ENCODE measurements at regions not wholly inside any gene's neighbourhood (a gene's known extent, or its start where the extent isn't known, plus 50 kb on each side); places are given as distances from the start of the nearest gene placed in this dataset.

DNA sequence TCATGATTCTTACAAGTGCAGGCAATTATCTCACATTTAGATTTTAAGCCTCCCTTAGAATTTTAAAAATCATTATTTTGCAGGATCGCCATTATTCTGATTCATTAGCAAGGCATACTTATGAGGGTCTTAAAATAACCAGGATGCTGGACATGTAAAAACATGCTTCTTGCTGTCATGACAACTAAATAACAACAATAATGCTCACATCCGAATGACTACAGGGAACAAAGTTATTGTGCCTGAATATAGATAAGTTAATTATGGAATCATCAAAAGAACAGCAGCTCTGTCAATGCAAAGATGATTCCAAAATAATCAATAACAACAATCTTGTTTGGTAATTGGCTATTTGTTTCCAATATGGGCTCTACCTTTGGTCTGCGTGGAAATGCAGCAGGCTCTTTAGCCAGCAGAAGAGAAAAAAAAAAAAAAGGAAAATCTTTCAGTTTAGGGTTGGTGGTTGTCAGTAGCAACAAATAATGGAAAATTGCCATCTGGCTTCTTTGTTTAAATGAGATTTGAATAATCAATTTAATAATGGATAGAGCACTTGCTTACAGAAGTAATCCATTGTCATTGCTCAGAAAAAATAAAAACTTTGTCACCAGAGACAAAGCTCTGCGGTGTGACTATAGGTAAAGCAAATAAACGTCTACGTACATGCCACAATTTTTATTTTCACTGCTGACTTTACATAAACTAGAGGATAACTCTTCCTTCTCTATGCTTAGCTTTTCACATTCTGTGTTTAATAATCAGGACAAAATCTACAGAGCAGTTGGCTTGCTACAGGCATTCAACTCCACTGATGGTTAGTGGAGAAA, 468.9 kb upstream of the TSHZ3 start:
- Histone ChIP-seq H3K4me3 (ENCODE audit: low read length) (no peak overlapping the region), H3K36me3 (ENCODE audit: control insufficient read depth, insufficient read depth, low read length) (no peaks in the 10 kb centered on the region), H2BK5ac (ENCODE audit: low read length) (no peak overlapping the region), H2AK5ac (ENCODE audit: low read length) (no peak overlapping the region), H3K27me3 (ENCODE audit: insufficient read depth, low read length, poor library complexity) (no peaks in the 10 kb centered on the region), H2BK15ac (replicated peaks; ENCODE audit: low read depth) (no peak overlapping the region), H2BK120ac (ENCODE audit: low read depth, low read length) (no peak overlapping the region), H3K79me2 (ENCODE audit: control insufficient read depth, insufficient read depth, low read length) (no peaks in the 10 kb centered on the region), H4K8ac (ENCODE audit: low read depth, low read length) (no peak overlapping the region), H3K56ac (ENCODE audit: low read length) (no peak overlapping the region), H3K18ac (ENCODE audit: low read length) (no peak overlapping the region), H3K9ac (ENCODE audit: low read length) (no peak overlapping the region), H4K5ac (ENCODE audit: low read length) (no peak overlapping the region), H3K79me1 (ENCODE audit: low read length) (no peaks in the 10 kb centered on the region), H3K23ac (ENCODE audit: low read length) (no peak overlapping the region), H3K4me1 (ENCODE audit: control insufficient read depth, low read depth, low read length) (peaks cover 3% of the 10 kb centered on the region), H3K4me2 (ENCODE audit: low read length) (no peak overlapping the region), H3K4ac (ENCODE audit: low read depth, low read length) (no peak overlapping the region), H3K27ac (ENCODE audit: low read depth, low read length) (no peak overlapping the region)
- DNase-seq = no peak
- no CpG with 5 or more reads among the region's 6 CpGs for WGBS (ENCODE audit: extremely low coverage, insufficient coverage, low lambda C conversion rate)

DNA sequence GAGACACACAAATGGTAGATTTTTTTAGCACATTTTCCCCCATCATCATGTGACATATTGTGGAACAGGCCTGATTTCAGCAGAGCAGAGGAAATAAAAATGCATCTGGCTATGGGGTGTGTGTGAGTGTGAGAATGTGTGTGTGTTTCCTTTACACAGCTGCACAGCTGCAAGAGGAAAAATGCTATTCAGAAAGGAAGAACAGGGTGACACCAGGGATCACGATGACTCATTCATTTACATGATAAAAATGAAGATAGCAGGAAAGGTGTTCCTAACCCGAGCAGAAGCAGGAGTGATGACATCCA, 469.5 kb upstream of the TSHZ3 start:
- H2BK120ac ChIP-seq (ENCODE audit: low read depth, low read length) = no peak overlapping the region
- peak; percentile 50 for DNase-seq

DNA sequence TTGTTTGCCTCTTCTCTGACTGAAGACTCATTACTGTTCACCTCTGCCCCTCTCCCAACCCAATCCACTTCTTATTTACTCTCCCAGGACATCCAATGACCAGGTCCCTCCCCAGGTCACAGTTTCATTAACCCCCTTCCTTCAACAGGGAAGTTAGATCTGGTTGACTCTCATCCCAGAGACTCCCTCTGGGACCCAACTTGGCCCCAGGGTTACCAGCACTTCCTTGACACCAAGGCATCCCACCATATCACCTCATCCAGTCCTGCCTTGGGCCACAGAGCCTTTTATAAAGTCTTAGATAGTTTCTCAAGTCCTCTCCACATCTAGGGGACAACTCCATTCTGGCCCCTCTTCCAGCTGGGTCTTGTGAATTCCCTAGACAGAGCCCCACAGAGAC, 470.6 kb upstream of the TSHZ3 start:
- no peak overlapping the region for H3K4me2 ChIP-seq (ENCODE audit: low read length)
- no peaks in the 10 kb centered on the region for H3K79me1 ChIP-seq (ENCODE audit: low read length)
- no peak overlapping the region for H3K27ac ChIP-seq (ENCODE audit: low read depth, low read length)
- no peak overlapping the region for H4K8ac ChIP-seq (ENCODE audit: low read depth, low read length)
- no peak overlapping the region for H2BK5ac ChIP-seq (ENCODE audit: low read length)
- no peak overlapping the region for H3K56ac ChIP-seq (ENCODE audit: low read length)
- peaks cover 3% of the 10 kb centered on the region for H3K4me1 ChIP-seq (ENCODE audit: control insufficient read depth, low read depth, low read length)
- no peak overlapping the region for H4K5ac ChIP-seq (ENCODE audit: low read length)
- H3K23ac ChIP-seq (ENCODE audit: low read length) = no peak overlapping the region
- H3K79me2 ChIP-seq (ENCODE audit: control insufficient read depth, insufficient read depth, low read length) = no peaks in the 10 kb centered on the region
- DNase-seq = no peak
- no peak overlapping the region for H3K9ac ChIP-seq (ENCODE audit: low read length)
- H2AK5ac ChIP-seq (ENCODE audit: low read length) = no peak overlapping the region
- H3K4me3 ChIP-seq (ENCODE audit: low read length) = no peak overlapping the region
- no peaks in the 10 kb centered on the region for H3K27me3 ChIP-seq (ENCODE audit: insufficient read depth, low read length, poor library complexity)
- no peak overlapping the region for H3K4ac ChIP-seq (ENCODE audit: low read depth, low read length)
- no peak overlapping the region for H2BK15ac ChIP-seq (replicated peaks; ENCODE audit: low read depth)
- H2BK120ac ChIP-seq (ENCODE audit: low read depth, low read length) = no peak overlapping the region
- H3K36me3 ChIP-seq (ENCODE audit: control insufficient read depth, insufficient read depth, low read length) = no peaks in the 10 kb centered on the region
- no peak overlapping the region for H3K18ac ChIP-seq (ENCODE audit: low read length)

More for the DNA sequence above, 469.5 kb upstream of the TSHZ3 start:
- H3K27ac ChIP-seq (ENCODE audit: low read depth, low read length) = no peak overlapping the region
- no peaks in the 10 kb centered on the region for H3K79me1 ChIP-seq (ENCODE audit: low read length)
- no peak overlapping the region for H4K5ac ChIP-seq (ENCODE audit: low read length)
- H3K9ac ChIP-seq (ENCODE audit: low read length) = no peak overlapping the region
- H2AK5ac ChIP-seq (ENCODE audit: low read length) = no peak overlapping the region
- H3K18ac ChIP-seq (ENCODE audit: low read length) = no peak overlapping the region
- no peak overlapping the region for H2BK5ac ChIP-seq (ENCODE audit: low read length)
- H2BK15ac ChIP-seq (replicated peaks; ENCODE audit: low read depth) = no peak overlapping the region
- H3K27me3 ChIP-seq (ENCODE audit: insufficient read depth, low read length, poor library complexity) = no peaks in the 10 kb centered on the region
- H3K56ac ChIP-seq (ENCODE audit: low read length) = no peak overlapping the region
- H3K23ac ChIP-seq (ENCODE audit: low read length) = no peak overlapping the region
- no peak overlapping the region for H4K8ac ChIP-seq (ENCODE audit: low read depth, low read length)
- no CpG with 5 or more reads among the region's 2 CpGs for WGBS (ENCODE audit: extremely low coverage, insufficient coverage, low lambda C conversion rate)
- H3K4me2 ChIP-seq (ENCODE audit: low read length) = no peak overlapping the region
- peaks cover 3% of the 10 kb centered on the region for H3K4me1 ChIP-seq (ENCODE audit: control insufficient read depth, low read depth, low read length)
- no peak overlapping the region for H3K4ac ChIP-seq (ENCODE audit: low read depth, low read length)
- H3K79me2 ChIP-seq (ENCODE audit: control insufficient read depth, insufficient read depth, low read length) = no peaks in the 10 kb centered on the region
- H3K36me3 ChIP-seq (ENCODE audit: control insufficient read depth, insufficient read depth, low read length) = no peaks in the 10 kb centered on the region
- H3K4me3 ChIP-seq (ENCODE audit: low read length) = no peak overlapping the region

DNA sequence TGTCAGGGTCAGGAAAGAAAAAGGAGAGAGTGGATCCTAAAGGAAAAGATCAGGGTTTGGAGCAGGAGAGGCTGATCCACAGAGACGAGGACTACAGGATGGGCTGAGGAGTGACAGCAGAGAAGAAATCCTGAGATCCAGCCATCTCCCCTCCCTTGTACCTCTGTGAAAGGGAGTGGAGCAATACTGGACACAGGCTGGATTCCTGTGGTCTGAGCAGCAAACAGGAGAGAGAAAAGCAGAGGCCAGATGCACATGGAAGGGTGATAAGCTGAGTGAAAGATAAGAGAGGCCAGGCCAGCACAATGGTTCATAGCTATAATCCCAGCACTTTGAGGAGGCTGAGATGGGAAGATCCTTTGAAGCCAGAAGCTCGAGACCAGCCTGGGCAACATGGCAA, 472.1 kb upstream of the TSHZ3 start:
- peak; percentile 54 for DNase-seq
- Histone ChIP-seq H2BK120ac (ENCODE audit: low read depth, low read length) (no peak overlapping the region), H2BK15ac (replicated peaks; ENCODE audit: low read depth) (no peak overlapping the region), H4K5ac (ENCODE audit: low read length) (no peak overlapping the region), H3K4me2 (ENCODE audit: low read length) (no peak overlapping the region), H3K56ac (ENCODE audit: low read length) (no peak overlapping the region), H3K9ac (ENCODE audit: low read length) (no peak overlapping the region), H3K4me3 (ENCODE audit: low read length) (no peak overlapping the region), H3K4ac (ENCODE audit: low read depth, low read length) (no peak overlapping the region), H4K8ac (ENCODE audit: low read depth, low read length) (no peak overlapping the region), H2BK5ac (ENCODE audit: low read length) (no peak overlapping the region), H3K4me1 (ENCODE audit: control insufficient read depth, low read depth, low read length) (peaks cover 3% of the 10 kb centered on the region), H3K18ac (ENCODE audit: low read length) (no peak overlapping the region), H3K27me3 (ENCODE audit: insufficient read depth, low read length, poor library complexity) (no peaks in the 10 kb centered on the region), H3K27ac (ENCODE audit: low read depth, low read length) (no peak overlapping the region), H3K79me2 (ENCODE audit: control insufficient read depth, insufficient read depth, low read length) (no peaks in the 10 kb centered on the region), H3K36me3 (ENCODE audit: control insufficient read depth, insufficient read depth, low read length) (no peaks in the 10 kb centered on the region), H3K79me1 (ENCODE audit: low read length) (no peaks in the 10 kb centered on the region), H2AK5ac (ENCODE audit: low read length) (no peak overlapping the region), H3K23ac (ENCODE audit: low read length) (no peak overlapping the region)
- WGBS (ENCODE audit: extremely low coverage, insufficient coverage, low lambda C conversion rate) = no CpG with 5 or more reads among the region's 2 CpGs

DNA sequence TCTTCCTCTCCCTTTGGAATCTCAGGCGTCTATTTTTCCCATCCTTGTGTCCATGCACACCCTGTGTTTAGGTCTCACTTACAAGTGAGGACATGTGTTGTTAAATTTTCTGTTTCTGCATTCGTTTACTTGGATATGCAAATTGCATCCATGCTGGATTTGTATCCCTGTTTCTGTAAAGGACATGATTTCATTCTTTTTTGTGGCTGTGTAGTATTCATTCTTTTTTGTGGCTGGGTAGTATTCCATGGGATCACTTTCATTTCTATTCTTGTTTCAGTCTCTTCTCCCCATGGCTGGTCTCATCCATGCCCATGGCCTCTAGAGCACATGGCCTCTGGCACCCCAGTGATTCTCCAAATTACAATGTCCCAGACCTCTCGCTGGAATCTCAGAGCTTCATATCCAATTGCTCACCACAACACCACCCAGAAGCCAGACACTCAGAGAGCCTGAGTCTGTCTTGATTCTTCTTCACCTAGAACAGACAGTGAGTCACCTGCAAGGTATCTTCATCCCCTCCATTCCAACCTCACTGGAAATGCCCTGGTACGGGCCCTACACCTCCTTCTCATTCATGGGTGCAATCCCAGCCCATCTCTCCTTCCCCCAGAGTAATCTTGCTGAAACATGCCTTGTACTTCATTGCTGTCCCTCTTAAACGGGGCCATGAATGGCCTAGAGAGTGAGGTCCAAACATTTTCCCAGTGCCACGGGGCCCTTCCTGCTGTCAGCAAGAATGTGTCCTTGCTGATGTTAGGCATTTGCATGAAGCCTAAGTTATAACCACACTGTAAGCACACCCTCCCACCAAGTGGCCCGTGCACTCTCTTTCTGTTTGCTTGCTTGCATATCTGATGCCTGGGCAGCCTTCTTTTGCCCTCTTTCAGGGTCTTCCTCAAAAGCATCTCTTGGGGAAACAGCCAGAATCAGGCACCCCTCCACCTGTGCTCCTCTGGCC, 476.2 kb upstream of the TSHZ3 start:
- no peak overlapping the region for H3K23ac ChIP-seq (ENCODE audit: low read length)
- no peak overlapping the region for H3K4ac ChIP-seq (ENCODE audit: low read depth, low read length)
- no peak overlapping the region for H4K8ac ChIP-seq (ENCODE audit: low read depth, low read length)
- H2BK15ac ChIP-seq (replicated peaks; ENCODE audit: low read depth) = no peak overlapping the region
- no peak overlapping the region for H3K56ac ChIP-seq (ENCODE audit: low read length)
- H3K27ac ChIP-seq (ENCODE audit: low read depth, low read length) = no peak overlapping the region
- H3K79me2 ChIP-seq (ENCODE audit: control insufficient read depth, insufficient read depth, low read length) = no peaks in the 10 kb centered on the region
- H2BK5ac ChIP-seq (ENCODE audit: low read length) = no peak overlapping the region
- no CpG with 5 or more reads among the region's 7 CpGs for WGBS (ENCODE audit: extremely low coverage, insufficient coverage, low lambda C conversion rate)
- H3K4me3 ChIP-seq (ENCODE audit: low read length) = no peak overlapping the region
- no peak overlapping the region for H3K4me2 ChIP-seq (ENCODE audit: low read length)
- H3K4me1 ChIP-seq (ENCODE audit: control insufficient read depth, low read depth, low read length) = no peaks in the 10 kb centered on the region
- no peaks in the 10 kb centered on the region for H3K79me1 ChIP-seq (ENCODE audit: low read length)
- H3K18ac ChIP-seq (ENCODE audit: low read length) = no peak overlapping the region
- H4K5ac ChIP-seq (ENCODE audit: low read length) = no peak overlapping the region
- no peak overlapping the region for H2AK5ac ChIP-seq (ENCODE audit: low read length)
- H2BK120ac ChIP-seq (ENCODE audit: low read depth, low read length) = no peak overlapping the region
- DNase-seq = no peak
- no peaks in the 10 kb centered on the region for H3K36me3 ChIP-seq (ENCODE audit: control insufficient read depth, insufficient read depth, low read length)
- no peaks in the 10 kb centered on the region for H3K27me3 ChIP-seq (ENCODE audit: insufficient read depth, low read length, poor library complexity)
- no peak overlapping the region for H3K9ac ChIP-seq (ENCODE audit: low read length)

Data from mesendoderm (in vitro differentiated cells).